B cell (primary cell): ENCODE measurements at regions not wholly inside any gene's neighbourhood (a gene's known extent, or its start where the extent isn't known, plus 50 kb on each side); places are given as distances from the start of the nearest gene placed in this dataset.

ENCODE experiments used
- ATAC-seq: fragments of 200-7000 bp; cut with Tn5 transposase; one replicate; pipeline ENCODE4 v1.10.0; 2021; ENCODE audit warnings: low read depth, mild to moderate bottlenecking, moderate number of reproducible peaks, moderate library complexity
- CTCF ChIA-PET: fragments of 350-600 bp; sonication (Branson Sonifier 250); formaldehyde crosslinking; loops from one replicate; lab custom pipeline; 2021; ENCODE audit warnings: antibody characterized with exemption, inconsistent platforms; lab: Charles Lee
- POLR2A ChIA-PET: fragments of 350-600 bp; sonication (Branson Sonifier 250); formaldehyde crosslinking; loops from one replicate; lab custom pipeline; 2021; ENCODE audit warnings: antibody characterized with exemption; lab: Charles Lee
- DNase-seq: peaks from one replicate; pipeline ENCODE4 v3.0.0; 2013
- H2AFZ ChIP-seq: 2 replicates; pipeline ENCODE4 v1.6.1; 2012; ENCODE audit warnings: mild to moderate bottlenecking, low read depth, low read length; ENCODE audit not compliant: insufficient read depth, poor library complexity, severe bottlenecking
- H3K27ac ChIP-seq, 2 donors: 1 replicate in 1 of 2; 2 replicates in 1 of 2; pipeline ENCODE4 v1.5.1; 2012 to 2013; ENCODE audit warnings: low read length in 2 of 2, mild to moderate bottlenecking in 2 of 2, moderate library complexity in 1 of 2
- H3K27me3 ChIP-seq, 4 experiments: fragments of 200-600 bp in 1 of 4; sonication (generic) in 1 of 4; replicated peaks in 1 of 4; 1 replicate in 2 of 4; 2 replicates in 2 of 4; pipeline versions ENCODE4 v1.6.1 to v1.7.0; 2013 to 2016; ENCODE audit warnings: low read length in 3 of 4, mild to moderate bottlenecking in 2 of 4, mixed read lengths in 1 of 4, moderate library complexity in 1 of 4; ENCODE audit not compliant: insufficient read depth in 4 of 4, control insufficient read depth in 3 of 4; ENCODE audit errors: control extremely low read depth in 1 of 4
- H3K36me3 ChIP-seq, 2 experiments: replicated peaks in 1 of 2; 1 replicate in 1 of 2; 2 replicates in 1 of 2; pipeline versions ENCODE4 v1.6.1 to v1.7.1; 2013; ENCODE audit warnings: low read length in 1 of 2; ENCODE audit not compliant: insufficient read depth in 2 of 2, control insufficient read depth in 1 of 2; ENCODE audit errors: control extremely low read depth in 1 of 2, extremely low read depth in 1 of 2
- H3K4me1 ChIP-seq, 2 donors: fragments of 200-600 bp in 1 of 2; sonication (generic) in 1 of 2; 1 replicate in 1 of 2; 2 replicates in 1 of 2; pipeline versions ENCODE4 v1.5.1 to v1.6.1; 2013 to 2017; ENCODE audit warnings: low read length in 2 of 2; ENCODE audit not compliant: control insufficient read depth in 2 of 2, insufficient read depth in 2 of 2
- H3K4me2 ChIP-seq: replicated peaks from 2 replicates; pipeline ENCODE3; 2012; ENCODE audit warnings: mild to moderate bottlenecking, low read depth, low read length; ENCODE audit not compliant: poor library complexity, severe bottlenecking
- H3K4me3 ChIP-seq, 5 experiments: fragments of 200-600 bp in 1 of 5; sonication (generic) in 1 of 5; 1 replicate in 3 of 5; 2 replicates in 2 of 5; pipeline versions ENCODE4 v1.5.1 to v1.7.0; 2011 to 2016; ENCODE audit warnings: low read length in 4 of 5, mild to moderate bottlenecking in 4 of 5, low read depth in 2 of 5, control low read depth in 1 of 5, moderate library complexity in 1 of 5; ENCODE audit not compliant: insufficient read depth in 1 of 5; ENCODE audit errors: control extremely low read depth in 1 of 5, extremely low read depth in 1 of 5
- H3K79me2 ChIP-seq: fragments of 200-600 bp; sonication (generic); one replicate; pipeline ENCODE4 v1.6.0; 2016; ENCODE audit warnings: low read length; ENCODE audit not compliant: control insufficient read depth, insufficient read depth
- H3K9ac ChIP-seq: fragments of 200-600 bp; sonication (generic); 2 replicates; pipeline ENCODE4 v1.6.1; 2017; ENCODE audit warnings: mild to moderate bottlenecking, low read length, moderate library complexity
- H3K9me3 ChIP-seq, 3 donors: one replicate each; pipeline versions ENCODE4 v1.6.1 to v1.7.1; 2013; ENCODE audit warnings: low read length in 2 of 3; ENCODE audit not compliant: control insufficient read depth in 2 of 3, insufficient read depth in 1 of 3; ENCODE audit errors: control extremely low read depth in 1 of 3
- H4K20me1 ChIP-seq: 2 replicates; pipeline ENCODE4 v1.6.0; 2012; ENCODE audit warnings: mild to moderate bottlenecking, low read length; ENCODE audit not compliant: insufficient read depth, control insufficient read depth, poor library complexity, severe bottlenecking
- H3K27ac Mint-ChIP-seq: one replicate; pipeline ENCODE4 v1.8.0; 2021; ENCODE audit warnings: mixed read lengths
- H3K27me3 Mint-ChIP-seq: one replicate; pipeline ENCODE4 v1.8.0; 2021; ENCODE audit warnings: mixed read lengths
- H3K4me1 Mint-ChIP-seq: one replicate; pipeline ENCODE4 v1.8.0; 2021; ENCODE audit warnings: mixed read lengths
- H3K4me3 Mint-ChIP-seq: one replicate; pipeline ENCODE4 v1.8.0; 2021; ENCODE audit warnings: mixed read lengths
- H3K9me3 Mint-ChIP-seq: one replicate; pipeline ENCODE4 v1.8.0; 2022; ENCODE audit warnings: mixed read lengths; ENCODE audit not compliant: insufficient read depth
- CTCF ChIP-seq: fragments of 200-600 bp; IDR thresholded peaks from one replicate; pipeline ENCODE4 v1.8.0; 2022; ENCODE audit warnings: antibody characterized with exemption, mild to moderate bottlenecking
- EZH2 ChIP-seq: IDR thresholded peaks from 2 replicates; pipeline ENCODE4 v1.6.1; 2012; ENCODE audit warnings: borderline replicate concordance, low read depth, mild to moderate bottlenecking, moderate library complexity, low read length; ENCODE audit not compliant: insufficient read depth, poor library complexity, severe bottlenecking
- WGBS: methylation state at CpG from one replicate; pipeline ENCODE4 v1.1.5; 2013; ENCODE audit warnings: missing lambda C conversion rate; ENCODE audit not compliant: insufficient coverage; 5-methylcytosine and 5-hydroxymethylcytosine counted together
- intact Hi-C: fragments of 100-400 bp; cut with micrococcal nuclease; formaldehyde crosslinking; loops from one replicate; pipeline ENCODE4 v1.10.0; 2022

- Mint-ChIP-seq H3K27ac (no peak overlapping the region), H3K4me1 (no peaks in the 10 kb centered on the region), H3K4me3 (no peak overlapping the region), H3K9me3 (no peaks in the 10 kb centered on the region), H3K27me3 (peaks cover 3% of the 10 kb centered on the region)
- no peak overlapping the region for H3K4me3 ChIP-seq
- no peaks in the 10 kb centered on the region for H3K36me3 ChIP-seq
- H3K4me1 ChIP-seq, result no peaks in the 10 kb centered on the region
- intact Hi-C loops, result no loop called here
- no peaks in the 10 kb centered on the region for H4K20me1 ChIP-seq
- TF ChIP-seq CTCF (no peak), EZH2 (no peak)
- H2AFZ ChIP-seq, result no peak overlapping the region
- WGBS, result no CpG with 5 or more reads among the region's 2 CpGs
- H3K27me3 ChIP-seq, result peaks cover 0 to 2% (median 0%) of the 10 kb centered on the region in 4 experiments
- no peak overlapping the region for H3K4me2 ChIP-seq
- no peak overlapping the region for H3K9ac ChIP-seq
- no peaks in the 10 kb centered on the region for H3K79me2 ChIP-seq
- H3K9me3 ChIP-seq, result no peaks in the 10 kb centered on the region
- ChIA-PET CTCF (interaction anchor here (1.1 kb wide), 1 partner anchor 10 kb away, joined by 3 read pairs; no protein-coding TSS in a partner anchor), POLR2A (no interaction called here)
- DNase-seq (no peak), ATAC-seq (no peak)
- no peak overlapping the region for H3K27ac ChIP-seq
Measured at GRCh38 chr5:116750631-116751580, 176.3 kb upstream of the SEMA6A start.

GRCh38 chr5:116747881-116748280, 173.3 kb upstream of the SEMA6A start:
- Histone ChIP-seq H2AFZ (no peak overlapping the region), H3K79me2 (no peaks in the 10 kb centered on the region), H3K27ac (no peak overlapping the region), H3K27me3 (no peaks in the 10 kb centered on the region), H4K20me1 (no peaks in the 10 kb centered on the region), H3K4me3 (no peak overlapping the region), H3K4me1 (no peaks in the 10 kb centered on the region), H3K9ac (no peak overlapping the region), H3K36me3 (no peaks in the 10 kb centered on the region), H3K4me2 (no peak overlapping the region), H3K9me3 (peaks cover 0 to 3% (median 0%) of the 10 kb centered on the region in 3 donors)
- 100% methylated on average over 1 of the region's 1 CpG for WGBS
- ChIA-PET POLR2A (no interaction called here), CTCF (no interaction called here)
- TF ChIP-seq CTCF (no peak), EZH2 (no peak)
- Mint-ChIP-seq H3K27me3 (no peaks in the 10 kb centered on the region), H3K27ac (no peak overlapping the region), H3K9me3 (no peaks in the 10 kb centered on the region), H3K4me3 (no peak overlapping the region), H3K4me1 (no peaks in the 10 kb centered on the region)
- intact Hi-C loops, result no loop called here
- no peak for DNase-seq
- no peak for ATAC-seq
